H1 (cell line): ENCODE measurements at regions not wholly inside any gene's neighbourhood (a gene's known extent, or its start where the extent isn't known, plus 50 kb on each side); places are given as distances from the start of the nearest gene placed in this dataset.
A peak's percentile ranks its signal among the peaks of the same experiment; 100 is the strongest.

Experiments used
- CTCF ChIA-PET: fragments of 300-600 bp; sonication (Branson Sonifier 250); formaldehyde crosslinking; loops from one replicate; lab custom pipeline; 2021; ENCODE audit not compliant: partially characterized antibody; lab: Charles Lee
- POLR2A ChIA-PET: fragments of 300-600 bp; sonication (Branson Sonifier 250); formaldehyde crosslinking; loops from one replicate; lab custom pipeline; 2021; ENCODE audit warnings: inconsistent platforms; ENCODE audit not compliant: partially characterized antibody; lab: Charles Lee
- DNase-seq, 2 experiments: peaks; one replicate each; pipeline versions ENCODE4 v3.0.0 to v3.0.0-alpha.2; 2010 to 2022; ENCODE audit warnings: low spot score in 2 of 2, low read depth in 1 of 2, mixed read lengths in 1 of 2
- FAIRE-seq: peaks from 2 replicates; lab custom pipeline; 2011; peaks lifted over from hg19 to GRCh38; lab: Jason Lieb, UNC
- H2AFZ ChIP-seq: 2 replicates; pipeline ENCODE4 v1.8.1; 2012; ENCODE audit warnings: low read length, inconsistent platforms
- H2AK5ac ChIP-seq: 2 replicates; pipeline ENCODE4 v1.6.1; 2013; ENCODE audit warnings: low read depth, low read length
- H2BK120ac ChIP-seq: replicated peaks from 2 replicates; pipeline ENCODE3; 2013; ENCODE audit warnings: low read depth, low read length, inconsistent platforms
- H2BK12ac ChIP-seq: 2 replicates; pipeline ENCODE4 v1.6.1; 2013; ENCODE audit warnings: low read depth, low read length
- H2BK15ac ChIP-seq: 2 replicates; pipeline ENCODE4 v1.6.1; 2013; ENCODE audit warnings: low read length
- H2BK20ac ChIP-seq: 2 replicates; pipeline ENCODE4 v1.6.1; 2013; ENCODE audit warnings: low read length
- H2BK5ac ChIP-seq: 2 replicates; pipeline ENCODE4 v1.6.1; 2013; ENCODE audit warnings: low read depth, low read length
- H3K14ac ChIP-seq: 2 replicates; pipeline ENCODE4 v1.6.1; 2013; ENCODE audit warnings: inconsistent platforms; ENCODE audit not compliant: insufficient read length
- H3K18ac ChIP-seq: 2 replicates; pipeline ENCODE4 v1.6.1; 2013; ENCODE audit warnings: low read length; ENCODE audit errors: extremely low read depth
- H3K23ac ChIP-seq: 2 replicates; pipeline ENCODE4 v1.6.1; 2013; ENCODE audit warnings: inconsistent platforms; ENCODE audit not compliant: insufficient read length
- H3K23me2 ChIP-seq: 2 replicates; pipeline ENCODE4 v1.6.1; 2013; ENCODE audit warnings: low read depth, low read length
- H3K27ac ChIP-seq: 2 replicates; pipeline ENCODE4 v1.6.1; 2011; ENCODE audit warnings: low read depth, low read length, inconsistent platforms
- H3K27me3 ChIP-seq, 4 experiments: replicated peaks in 1 of 4; 1 replicate in 1 of 4; 2 replicates in 3 of 4; pipeline versions ENCODE4 v1.6.1 to v1.8.1; 2011 to 2013; ENCODE audit warnings: low read length in 3 of 4, mild to moderate bottlenecking in 3 of 4, inconsistent platforms in 2 of 4, mixed read lengths in 2 of 4, moderate library complexity in 1 of 4; ENCODE audit not compliant: control insufficient read depth in 3 of 4, insufficient read depth in 3 of 4; ENCODE audit errors: extremely low read depth in 1 of 4
- H3K36me3 ChIP-seq, 4 experiments: 2 replicates each; pipeline versions ENCODE4 v1.6.1 to v1.8.1; 2011 to 2013; ENCODE audit warnings: mild to moderate bottlenecking in 4 of 4, low read length in 3 of 4, moderate library complexity in 2 of 4, control low read depth in 1 of 4, inconsistent platforms in 1 of 4; ENCODE audit not compliant: insufficient read depth in 4 of 4, control insufficient read depth in 2 of 4
- H3K4ac ChIP-seq: replicated peaks from 2 replicates; pipeline ENCODE3; 2013; ENCODE audit warnings: low read length, low read depth, mixed read lengths, inconsistent platforms; ENCODE audit not compliant: insufficient read length
- H3K4me1 ChIP-seq, 4 experiments: replicated peaks in 1 of 4; 1 replicate in 1 of 4; 2 replicates in 3 of 4; pipeline versions ENCODE4 v1.6.1 to v1.8.1; 2011 to 2013; ENCODE audit warnings: low read length in 3 of 4, inconsistent platforms in 2 of 4, mixed read lengths in 1 of 4; ENCODE audit not compliant: insufficient read depth in 4 of 4, control insufficient read depth in 3 of 4
- H3K4me2 ChIP-seq, 2 experiments: 2 replicates each; pipeline versions ENCODE4 v1.6.1 to v1.8.1; 2011 to 2013; ENCODE audit warnings: low read depth in 2 of 2, low read length in 2 of 2, control low read depth in 1 of 2, inconsistent platforms in 1 of 2, mild to moderate bottlenecking in 1 of 2; ENCODE audit not compliant: insufficient read depth in 1 of 2
- H3K4me3 ChIP-seq, 4 experiments: fragments of 200-600, 300-600 bp in 1 of 4; sonication (generic), shearing (Covaris generic), sonication (Bioruptor Twin) in 1 of 4; 2 replicates each; pipeline versions ENCODE4 v1.5.1 to v1.8.1; 2011 to 2016; ENCODE audit warnings: low read length in 4 of 4, low read depth in 3 of 4, control low read depth in 2 of 4, inconsistent platforms in 2 of 4, mild to moderate bottlenecking in 2 of 4, mixed read lengths in 1 of 4, moderate library complexity in 1 of 4; ENCODE audit not compliant: insufficient read depth in 2 of 4; ENCODE audit errors: extremely low read depth in 1 of 4
- H3K56ac ChIP-seq: replicated peaks from 2 replicates; pipeline ENCODE3; 2013; ENCODE audit warnings: low read depth, mild to moderate bottlenecking, mixed read lengths, low read length, inconsistent platforms; ENCODE audit not compliant: insufficient read length
- H3K79me1 ChIP-seq: 2 replicates; pipeline ENCODE4 v1.6.1; 2013; ENCODE audit warnings: low read depth, low read length, control low read depth
- H3K79me2 ChIP-seq, 2 experiments: 2 replicates each; pipeline versions ENCODE4 v1.6.1 to v1.8.1; 2012 to 2013; ENCODE audit warnings: low read length in 2 of 2, mild to moderate bottlenecking in 2 of 2, inconsistent platforms in 1 of 2; ENCODE audit not compliant: insufficient read depth in 2 of 2, control insufficient read depth in 1 of 2
- H3K9ac ChIP-seq, 4 experiments: replicated peaks in 1 of 4; 1 replicate in 1 of 4; 2 replicates in 3 of 4; pipeline versions ENCODE4 v1.6.1 to v1.8.1; 2011 to 2013; ENCODE audit warnings: low read depth in 3 of 4, low read length in 3 of 4, control low read depth in 2 of 4, mild to moderate bottlenecking in 2 of 4, moderate library complexity in 2 of 4, inconsistent platforms in 1 of 4; ENCODE audit errors: extremely low read depth in 1 of 4
- H3K9me3 ChIP-seq, 2 experiments: 2 replicates each; pipeline versions ENCODE4 v1.6.1 to v1.8.1; 2012 to 2013; ENCODE audit warnings: mild to moderate bottlenecking in 2 of 2, moderate library complexity in 2 of 2, control low read depth in 1 of 2, inconsistent platforms in 1 of 2, low read depth in 1 of 2, low read length in 1 of 2, mixed read lengths in 1 of 2; ENCODE audit not compliant: insufficient read depth in 2 of 2
- H4K20me1 ChIP-seq, 2 experiments: replicated peaks in 1 of 2; 2 replicates each; pipeline versions ENCODE3 to v1.8.1; 2011 to 2013; ENCODE audit warnings: inconsistent platforms in 2 of 2, low read length in 2 of 2, mild to moderate bottlenecking in 1 of 2; ENCODE audit not compliant: insufficient read depth in 2 of 2, control insufficient read depth in 1 of 2
- H4K5ac ChIP-seq: 2 replicates; pipeline ENCODE4 v1.6.1; 2013; ENCODE audit warnings: low read length, low read depth, mixed read lengths, inconsistent platforms; ENCODE audit not compliant: insufficient read length
- H4K8ac ChIP-seq: 2 replicates; pipeline ENCODE4 v1.8.0; 2013; ENCODE audit warnings: mild to moderate bottlenecking, moderate library complexity, low read length, inconsistent platforms; ENCODE audit not compliant: insufficient read depth; ENCODE audit errors: extremely low read depth
- H4K91ac ChIP-seq: replicated peaks from 2 replicates; pipeline ENCODE3; 2013; ENCODE audit warnings: low read length, mixed read lengths, inconsistent platforms; ENCODE audit not compliant: insufficient read length
- POLR2AphosphoS5 ChIP-seq: IDR thresholded peaks from 2 replicates; pipeline ENCODE4 v1.6.1; 2011; ENCODE audit warnings: low read depth, low read length
- WGBS, 2 experiments: shearing (Covaris generic) in 1 of 2; methylation state at CpG; one replicate each; pipeline versions ENCODE4 v1.1.6 to v1.1.7; 2013 to 2015; ENCODE audit warnings: low lambda C conversion rate in 2 of 2, mixed read lengths in 2 of 2, inconsistent platforms in 1 of 2, low coverage in 1 of 2, missing lambda C conversion rate in 1 of 2; ENCODE audit not compliant: insufficient replicate concordance in 2 of 2, insufficient coverage in 1 of 2, insufficient read length in 1 of 2; ENCODE audit errors: extremely low coverage in 1 of 2, missing lambda C conversion rate in 1 of 2; 5-methylcytosine and 5-hydroxymethylcytosine counted together

DNA sequence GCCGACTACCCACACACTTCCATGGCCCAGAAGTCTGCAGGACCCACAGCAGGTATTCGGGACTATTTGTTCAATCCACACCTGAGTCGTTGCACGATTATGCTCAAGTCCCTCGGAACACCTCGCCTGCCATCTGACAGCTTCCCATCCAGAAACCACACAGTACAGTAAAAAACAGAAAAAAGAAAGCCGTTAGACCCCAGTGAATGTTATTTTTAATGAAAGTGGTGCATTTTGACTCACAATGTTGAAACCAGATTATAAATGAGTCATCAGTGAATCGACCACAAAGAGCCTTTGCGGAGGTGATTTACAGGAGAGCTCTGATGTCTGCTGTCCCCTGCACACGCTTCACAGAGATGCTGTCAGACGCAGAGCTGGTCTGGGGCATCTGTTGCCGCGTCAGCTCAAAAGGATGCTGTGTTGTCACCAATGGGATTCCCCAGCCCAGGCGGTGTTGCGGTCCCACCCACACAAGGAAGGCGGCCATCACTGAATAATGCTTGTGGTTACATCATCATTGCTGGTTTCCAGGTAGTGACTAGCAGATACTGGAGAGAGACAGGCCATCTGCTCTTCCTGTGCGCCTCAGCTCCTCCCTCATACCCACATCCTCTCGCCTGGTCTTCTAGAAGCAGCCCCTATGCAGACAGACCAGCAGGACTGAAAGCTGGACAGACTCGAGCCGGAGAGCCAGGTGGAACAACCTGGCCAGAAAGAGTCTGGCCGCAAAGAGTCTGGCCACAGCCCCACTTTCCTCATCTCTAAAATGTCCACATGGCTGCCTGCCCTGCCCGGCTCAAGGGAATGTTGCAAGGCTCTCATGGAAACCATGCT lies 116.8 kb downstream of the TOMM20 start:
- Histone ChIP-seq H3K27ac (no peak overlapping the region), H4K91ac (no peak overlapping the region), H2AK5ac (no peak overlapping the region), H3K18ac (no peak overlapping the region; the same call in 1 of the 2 replicates), H3K4me2 (no peak overlapping the region), H3K79me2 (no peaks in the 10 kb centered on the region), H4K5ac (no peak overlapping the region), H2BK12ac (no peak overlapping the region), H2AFZ (0 out of 2 replicates have a peak overlapping the region, but pooled peaks have one; percentile 6), H2BK120ac (no peak overlapping the region), H2BK20ac (peak overlapping the region; percentile 80), H3K4me1 (peaks cover 0 to 3% (median 0%) of the 10 kb centered on the region in 4 experiments; a peak in 2 of 7 replicates), H2BK5ac (no peak overlapping the region), H3K27me3 (no peaks in the 10 kb centered on the region), H3K9ac (no peak overlapping the region), H3K14ac (no peak overlapping the region), H2BK15ac (no peak overlapping the region), H3K9me3 (peaks cover 0 to 9% of the 10 kb centered on the region in 2 experiments; a peak in 1 of 4 replicates), H4K20me1 (no peaks in the 10 kb centered on the region), H3K79me1 (no peaks in the 10 kb centered on the region), H3K36me3 (no peaks in the 10 kb centered on the region), H4K8ac (no peak overlapping the region; the same call in 1 of the 2 replicates), H3K56ac (no peak overlapping the region), H3K23ac (no peak overlapping the region), H3K4ac (no peak overlapping the region), H3K23me2 (no peaks in the 10 kb centered on the region), H3K4me3 (no peak overlapping the region)
- POLR2A ChIA-PET = interaction anchor here (1.2 kb wide), 1 partner anchor 41 kb away, joined by 4 read pairs; no protein-coding TSS in a partner anchor
- no peak for DNase-seq
- WGBS, 2 experiments = 95% methylated on average over 22 of the region's 22 CpGs; no CpG with 5 or more reads in 1 of the 2 experiments
- CTCF ChIA-PET = interaction anchor here (0.8 to 1.1 kb wide), 2 partner anchors 13 to 513 kb away, joined by 3 to 5 read pairs; no protein-coding TSS in a partner anchor
- no peak for FAIRE-seq
- TF ChIP-seq POLR2AphosphoS5 = no peak
